ENCODE measurements at regions not wholly inside any gene's neighbourhood (a gene's known extent, or its start where the extent isn't known, plus 50 kb on each side); places are given as distances from the start of the nearest gene placed in this dataset.

DNA sequence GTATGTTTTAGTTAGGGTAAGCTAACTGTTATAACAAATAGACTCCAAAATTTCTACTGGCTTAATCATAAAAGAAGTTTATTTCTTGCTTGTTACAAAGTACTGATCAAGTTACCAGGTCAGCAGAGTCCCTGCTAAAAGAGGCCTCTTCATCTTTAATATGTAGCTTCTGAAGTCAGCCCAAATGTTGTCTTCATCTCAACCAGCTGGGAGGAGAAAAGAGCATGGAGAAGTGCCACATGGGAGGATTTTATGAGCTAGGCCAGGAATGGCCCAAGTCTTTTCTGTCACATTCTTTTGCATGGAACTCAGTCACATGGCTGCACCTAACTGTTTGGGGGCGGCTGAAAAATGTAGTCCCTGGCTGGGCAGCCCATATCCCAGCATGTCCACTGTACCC lies 63.2 kb upstream of the APOBEC4 start:
- Histone ChIP-seq H3K4me1 (no peaks in the 10 kb centered on the region), H3K36me3 (no peaks in the 10 kb centered on the region), H3K27ac (no peak overlapping the region), H3K9me3 (no peaks in the 10 kb centered on the region), H3K27me3 (replicated peaks in 1 of 7) (no peaks in the 10 kb centered on the region), H3K4me3 (no peak overlapping the region)
- 56 to 89% (median 83%) methylated on average over 1 of the region's 1 CpG for WGBS, 5 donors
- no peak for DNase-seq
- TF ChIP-seq, protein P1, sequence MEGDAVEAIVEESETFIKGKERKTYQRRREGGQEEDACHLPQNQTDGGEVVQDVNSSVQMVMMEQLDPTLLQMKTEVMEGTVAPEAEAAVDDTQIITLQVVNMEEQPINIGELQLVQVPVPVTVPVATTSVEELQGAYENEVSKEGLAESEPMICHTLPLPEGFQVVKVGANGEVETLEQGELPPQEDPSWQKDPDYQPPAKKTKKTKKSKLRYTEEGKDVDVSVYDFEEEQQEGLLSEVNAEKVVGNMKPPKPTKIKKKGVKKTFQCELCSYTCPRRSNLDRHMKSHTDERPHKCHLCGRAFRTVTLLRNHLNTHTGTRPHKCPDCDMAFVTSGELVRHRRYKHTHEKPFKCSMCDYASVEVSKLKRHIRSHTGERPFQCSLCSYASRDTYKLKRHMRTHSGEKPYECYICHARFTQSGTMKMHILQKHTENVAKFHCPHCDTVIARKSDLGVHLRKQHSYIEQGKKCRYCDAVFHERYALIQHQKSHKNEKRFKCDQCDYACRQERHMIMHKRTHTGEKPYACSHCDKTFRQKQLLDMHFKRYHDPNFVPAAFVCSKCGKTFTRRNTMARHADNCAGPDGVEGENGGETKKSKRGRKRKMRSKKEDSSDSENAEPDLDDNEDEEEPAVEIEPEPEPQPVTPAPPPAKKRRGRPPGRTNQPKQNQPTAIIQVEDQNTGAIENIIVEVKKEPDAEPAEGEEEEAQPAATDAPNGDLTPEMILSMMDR (IDR thresholded peaks at IDR 0.05 in 8 of 11, conservative IDR thresholded peaks at IDR 0.05 in 3 of 11), result no peak
- TF ChIP-seq POLR2A (IDR thresholded peaks at IDR 0.05) (no peak), POLR2AphosphoS5 (IDR thresholded peaks at IDR 0.05) (no peak)
- intact Hi-C loops (cut with DNase I; ENCODE audit: low total_unique reads), result no loop called here

DNA sequence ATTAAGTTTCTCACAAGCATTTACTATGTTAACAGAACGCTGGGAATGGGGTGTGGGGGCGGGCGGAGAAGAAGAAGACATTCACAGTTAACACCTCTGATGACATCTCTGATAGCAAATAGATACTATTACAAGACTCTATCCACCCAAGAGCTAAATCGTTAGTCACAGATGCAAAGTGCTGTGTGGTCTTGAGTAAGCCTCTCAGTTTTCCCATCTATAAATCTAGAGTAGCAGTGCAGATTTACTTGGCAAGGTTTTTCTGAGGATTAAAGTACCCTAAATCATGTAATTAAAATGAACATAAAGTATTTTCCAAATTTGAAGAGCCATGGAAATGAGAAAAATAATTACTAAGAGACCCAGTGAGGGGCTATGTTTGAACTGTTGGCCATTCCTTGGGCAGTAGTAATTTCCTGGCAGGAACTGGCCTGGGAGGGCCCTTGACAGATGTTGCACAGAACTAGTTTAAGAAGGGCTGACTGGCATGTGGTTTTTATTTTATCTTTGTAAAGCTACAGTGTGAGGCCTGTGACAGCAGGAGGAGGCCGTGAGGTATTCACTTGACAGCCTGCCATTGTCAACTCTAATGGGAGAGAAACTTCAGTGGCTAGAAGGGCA lies 58.7 kb upstream of the APOBEC4 start:
- H3K4me3 ChIP-seq, result no peak overlapping the region
- H3K36me3 ChIP-seq, result no peaks in the 10 kb centered on the region
- 84 to 90% (median 88%) methylated on average over 5 of the region's 5 CpGs for WGBS, 5 donors
- TF ChIP-seq POLR2A (IDR thresholded peaks at IDR 0.05) (no peak), POLR2AphosphoS5 (IDR thresholded peaks at IDR 0.05) (no peak)
- no peak for DNase-seq
- intact Hi-C loops (cut with DNase I; ENCODE audit: low total_unique reads), result no loop called here
- no peaks in the 10 kb centered on the region for H3K4me1 ChIP-seq
- no peaks in the 10 kb centered on the region for H3K9me3 ChIP-seq
- H3K27me3 ChIP-seq (replicated peaks in 1 of 7), result no peaks in the 10 kb centered on the region
- H3K27ac ChIP-seq, result no peak overlapping the region

DNA sequence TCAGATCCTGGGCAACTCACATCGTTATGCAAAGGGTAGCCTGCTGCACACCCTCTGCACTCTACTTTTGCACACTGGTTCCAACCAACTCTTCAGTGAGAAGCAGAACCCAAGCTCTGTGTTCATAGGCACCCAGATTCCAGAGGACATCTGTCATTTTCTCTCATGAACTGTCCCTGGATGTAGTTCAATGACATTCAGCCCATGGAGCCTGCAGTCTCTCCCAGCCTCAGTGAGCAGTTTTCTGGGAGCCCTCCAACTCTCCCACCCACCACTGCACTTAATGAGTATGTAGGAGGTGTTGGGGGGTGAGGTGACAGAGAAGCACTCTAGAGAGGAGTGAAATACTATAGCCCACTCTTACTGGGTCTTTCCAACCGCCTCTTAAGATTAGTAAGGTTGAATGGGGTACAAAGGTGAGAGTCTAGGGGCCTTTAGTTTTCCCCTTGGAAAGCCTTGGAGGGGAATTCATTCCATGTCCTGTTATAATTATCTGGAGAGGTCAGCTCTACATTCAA lies 58.1 kb upstream of the APOBEC4 start:
- 86 to 94% (median 88%) methylated on average over 2 of the region's 2 CpGs for WGBS, 5 donors
- Histone ChIP-seq H3K36me3 (no peaks in the 10 kb centered on the region), H3K4me1 (no peaks in the 10 kb centered on the region), H3K27me3 (replicated peaks in 1 of 7) (no peaks in the 10 kb centered on the region), H3K4me3 (no peak overlapping the region), H3K9me3 (no peaks in the 10 kb centered on the region), H3K27ac (no peak overlapping the region)
- TF ChIP-seq POLR2AphosphoS5 (IDR thresholded peaks at IDR 0.05) (no peak), POLR2A (IDR thresholded peaks at IDR 0.05) (no peak)
- TF ChIP-seq, protein P1 (IDR thresholded peaks at IDR 0.05 in 8 of 11, conservative IDR thresholded peaks at IDR 0.05 in 3 of 11), result no peak
- intact Hi-C loops (cut with DNase I; ENCODE audit: low total_unique reads), result no loop called here
- no peak for DNase-seq

DNA sequence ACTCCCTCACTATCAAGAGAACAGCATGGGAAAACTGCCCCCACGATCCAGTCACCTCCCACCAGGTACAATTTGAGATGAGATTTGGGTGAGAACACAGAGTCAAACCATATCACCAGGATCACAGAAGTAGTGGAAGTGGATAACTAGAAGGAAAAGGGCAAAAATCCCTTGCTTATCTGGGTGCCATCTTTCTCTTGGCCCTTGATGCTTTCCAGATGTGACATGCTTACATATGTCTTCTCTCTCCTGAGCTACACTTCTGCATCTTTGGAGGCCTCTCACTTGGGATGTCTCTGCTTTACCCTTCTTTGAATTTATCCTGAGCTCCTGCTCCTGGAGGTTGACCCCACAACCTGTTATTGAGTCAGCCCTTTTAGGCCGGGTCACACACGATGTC lies 57.6 kb upstream of the APOBEC4 start:
- no peak for DNase-seq
- Histone ChIP-seq H3K36me3 (no peaks in the 10 kb centered on the region), H3K9me3 (no peaks in the 10 kb centered on the region), H3K4me1 (no peaks in the 10 kb centered on the region), H3K27me3 (replicated peaks in 1 of 7) (no peaks in the 10 kb centered on the region), H3K27ac (no peak overlapping the region), H3K4me3 (no peak overlapping the region)
- TF ChIP-seq, protein P1 (IDR thresholded peaks at IDR 0.05 in 8 of 11, conservative IDR thresholded peaks at IDR 0.05 in 3 of 11), result no peak
- TF ChIP-seq POLR2AphosphoS5 (IDR thresholded peaks at IDR 0.05) (no peak), POLR2A (IDR thresholded peaks at IDR 0.05) (no peak)
- intact Hi-C loops (cut with DNase I; ENCODE audit: low total_unique reads), result no loop called here
- WGBS, 5 donors, result 65 to 83% (median 81%) methylated on average over 3 of the region's 3 CpGs
